ENCODE measurements at regions not wholly inside any gene's neighbourhood (a gene's known extent, or its start where the extent isn't known, plus 50 kb on each side); places are given as distances from the start of the nearest gene placed in this dataset.

DNA sequence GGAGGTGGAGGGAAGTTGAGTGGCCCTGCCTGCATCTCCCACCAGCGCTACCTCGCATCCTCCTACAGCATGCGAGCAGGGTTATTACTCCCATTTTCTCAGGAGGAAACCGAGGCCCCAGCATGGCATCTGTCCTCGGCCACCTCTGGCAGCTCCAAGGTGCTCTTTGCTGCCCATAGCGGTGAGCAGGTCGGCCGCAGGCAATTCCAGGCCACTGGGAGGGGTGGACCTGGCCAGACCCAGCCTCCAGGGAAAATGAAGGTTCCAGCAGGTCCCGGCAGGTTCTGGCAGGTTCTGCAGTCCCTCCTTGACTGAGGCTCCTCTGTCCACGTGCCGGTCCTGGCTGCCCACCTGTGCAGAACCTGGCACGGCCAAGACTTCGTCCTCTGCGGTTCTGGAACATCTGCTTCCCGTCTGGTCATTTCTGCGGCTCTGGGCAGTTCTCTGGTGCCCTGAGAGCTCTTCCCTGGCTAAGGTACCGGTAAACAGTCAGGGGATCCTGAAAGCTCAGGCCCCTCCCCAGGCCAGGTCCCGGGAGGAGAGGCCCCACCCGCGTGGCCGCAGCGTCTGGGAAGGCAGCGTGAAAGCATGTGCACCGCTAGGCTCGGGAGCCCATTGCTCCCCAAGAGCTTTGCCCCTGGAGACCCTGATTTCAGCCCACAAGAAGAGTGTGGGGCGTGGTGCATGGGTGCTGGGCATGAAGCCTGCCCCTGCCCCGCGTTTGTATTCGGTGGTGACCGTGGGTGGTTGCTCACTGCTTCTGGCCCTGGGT is 112.0 kb upstream of the ADRA2C start:
- H3K36me3 Mint-ChIP-seq (ENCODE audit: insufficient read depth) = no peaks in the 10 kb centered on the region
- peaks cover 2% of the 10 kb centered on the region for H3K4me1 Mint-ChIP-seq (ENCODE audit: low read depth)
- H3K9me3 Mint-ChIP-seq (ENCODE audit: low read depth) = no peaks in the 10 kb centered on the region
- H3K27me3 Mint-ChIP-seq = peaks cover 42% of the 10 kb centered on the region
- DNase-seq (ENCODE audit: low spot score, unreplicated experiment) = no peak
- no peak overlapping the region for H3K4me3 Mint-ChIP-seq (ENCODE audit: low read depth)
- no peak for TF ChIP-seq CTCF (IDR thresholded peaks at IDR 0.05; ENCODE audit: unreplicated experiment)
- H3K27ac Mint-ChIP-seq = no peak overlapping the region

DNA sequence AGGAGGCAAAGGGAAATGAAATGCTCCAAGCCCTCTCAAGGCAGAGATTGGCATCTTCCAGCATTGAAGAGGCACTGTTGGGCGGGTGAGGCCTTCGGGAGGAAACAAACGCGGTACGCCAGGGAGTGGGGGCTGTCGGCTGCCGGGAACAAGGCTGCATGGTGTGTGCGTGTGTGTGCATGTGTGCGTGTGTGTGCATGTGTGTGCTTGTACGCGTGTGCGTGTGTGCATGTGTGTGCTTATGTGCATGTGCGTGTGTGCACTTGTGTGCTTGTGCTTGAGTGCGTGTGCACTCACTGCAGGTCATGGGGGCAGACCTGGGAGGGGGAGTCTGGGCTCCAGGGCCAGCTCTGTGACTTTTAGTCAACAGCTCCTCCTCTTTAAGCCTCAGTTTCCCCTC is 113.6 kb upstream of the ADRA2C start:
- TF ChIP-seq CTCF (IDR thresholded peaks at IDR 0.05; ENCODE audit: unreplicated experiment) = no peak
- H3K4me1 Mint-ChIP-seq (ENCODE audit: low read depth) = peaks cover 2% of the 10 kb centered on the region
- no peaks in the 10 kb centered on the region for H3K36me3 Mint-ChIP-seq (ENCODE audit: insufficient read depth)
- DNase-seq (ENCODE audit: low spot score, unreplicated experiment) = no peak
- peaks cover 36% of the 10 kb centered on the region for H3K27me3 Mint-ChIP-seq
- H3K9me3 Mint-ChIP-seq (ENCODE audit: low read depth) = no peaks in the 10 kb centered on the region
- no peak overlapping the region for H3K27ac Mint-ChIP-seq
- H3K4me3 Mint-ChIP-seq (ENCODE audit: low read depth) = no peak overlapping the region

GRCh38 chr4:3651267-3651845 is 114.8 kb upstream of the ADRA2C start:
- peaks cover 2% of the 10 kb centered on the region for H3K4me1 Mint-ChIP-seq (ENCODE audit: low read depth)
- no peaks in the 10 kb centered on the region for H3K36me3 Mint-ChIP-seq (ENCODE audit: insufficient read depth)
- no peak for TF ChIP-seq CTCF (IDR thresholded peaks at IDR 0.05; ENCODE audit: unreplicated experiment)
- no peaks in the 10 kb centered on the region for H3K9me3 Mint-ChIP-seq (ENCODE audit: low read depth)
- no peak overlapping the region for H3K27ac Mint-ChIP-seq
- H3K27me3 Mint-ChIP-seq = peaks cover 44% of the 10 kb centered on the region
- no peak for DNase-seq (ENCODE audit: low spot score, unreplicated experiment)
- no peak overlapping the region for H3K4me3 Mint-ChIP-seq (ENCODE audit: low read depth)

- peaks cover 2% of the 10 kb centered on the region for H3K4me1 Mint-ChIP-seq (ENCODE audit: low read depth)
- TF ChIP-seq CTCF (IDR thresholded peaks at IDR 0.05; ENCODE audit: unreplicated experiment) = no peak
- H3K27me3 Mint-ChIP-seq = peaks cover 39% of the 10 kb centered on the region
- no peaks in the 10 kb centered on the region for H3K9me3 Mint-ChIP-seq (ENCODE audit: low read depth)
- H3K27ac Mint-ChIP-seq = no peak overlapping the region
- DNase-seq (ENCODE audit: low spot score, unreplicated experiment) = no peak
- H3K4me3 Mint-ChIP-seq (ENCODE audit: low read depth) = no peak overlapping the region
- no peaks in the 10 kb centered on the region for H3K36me3 Mint-ChIP-seq (ENCODE audit: insufficient read depth)
Observed at GRCh38 chr4:3649491-3649890, 116.7 kb upstream of the ADRA2C start.

DNA sequence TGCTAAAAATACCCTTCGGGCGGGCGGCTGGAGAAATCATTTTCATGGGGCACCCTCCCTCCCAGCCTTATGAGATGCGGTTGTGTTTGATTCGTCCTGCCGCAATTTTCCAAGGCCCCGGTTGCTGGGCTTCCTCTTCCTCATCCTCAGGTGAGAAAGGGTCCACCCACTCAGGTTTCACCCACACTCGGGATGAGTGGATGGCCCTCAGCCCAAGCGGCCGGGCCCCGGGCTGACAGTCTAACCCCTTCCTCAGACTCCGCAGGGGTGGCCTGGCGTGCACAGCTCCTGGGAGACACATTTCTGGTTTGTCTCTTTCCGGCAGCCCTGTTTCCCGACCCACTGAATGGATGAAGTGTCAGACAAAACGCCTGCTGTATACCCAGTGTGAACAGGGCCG is 116.5 kb upstream of the LRPAP1 start:
- Mint-ChIP-seq H3K4me3 (ENCODE audit: low read depth) (no peak overlapping the region), H3K9me3 (ENCODE audit: low read depth) (no peaks in the 10 kb centered on the region), H3K27ac (no peak overlapping the region), H3K36me3 (ENCODE audit: insufficient read depth) (no peaks in the 10 kb centered on the region), H3K4me1 (ENCODE audit: low read depth) (peaks cover 2% of the 10 kb centered on the region), H3K27me3 (peaks cover 40% of the 10 kb centered on the region)
- DNase-seq (ENCODE audit: low spot score, unreplicated experiment) = no peak
- TF ChIP-seq CTCF (IDR thresholded peaks at IDR 0.05; ENCODE audit: unreplicated experiment) = no peak

Data from progenitor cell of endocrine pancreas (in vitro differentiated cells).